ENCODE measurements at regions not wholly inside any gene's neighbourhood (a gene's known extent, or its start where the extent isn't known, plus 50 kb on each side); places are given as distances from the start of the nearest gene placed in this dataset.

DNA sequence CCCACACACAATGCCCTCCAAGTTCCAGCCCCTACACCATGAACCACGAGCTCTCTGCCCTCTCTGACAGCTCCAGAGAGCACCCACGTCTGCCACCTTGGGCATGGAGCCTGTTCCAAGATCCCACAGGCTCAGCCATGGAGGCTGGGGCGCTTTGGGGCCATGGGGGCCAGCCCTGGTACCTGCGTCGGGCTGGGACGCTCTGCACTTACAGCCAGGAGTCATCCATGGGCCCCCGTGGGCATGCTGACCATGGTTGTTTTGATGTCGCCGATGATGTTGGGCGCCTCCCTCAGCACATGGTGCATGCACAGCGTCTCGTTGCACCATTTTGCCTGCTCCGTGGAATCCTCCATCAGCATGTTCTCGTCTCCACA is 51.9 kb upstream of the UBE2Q2 start:
- TF ChIP-seq, protein P1, sequence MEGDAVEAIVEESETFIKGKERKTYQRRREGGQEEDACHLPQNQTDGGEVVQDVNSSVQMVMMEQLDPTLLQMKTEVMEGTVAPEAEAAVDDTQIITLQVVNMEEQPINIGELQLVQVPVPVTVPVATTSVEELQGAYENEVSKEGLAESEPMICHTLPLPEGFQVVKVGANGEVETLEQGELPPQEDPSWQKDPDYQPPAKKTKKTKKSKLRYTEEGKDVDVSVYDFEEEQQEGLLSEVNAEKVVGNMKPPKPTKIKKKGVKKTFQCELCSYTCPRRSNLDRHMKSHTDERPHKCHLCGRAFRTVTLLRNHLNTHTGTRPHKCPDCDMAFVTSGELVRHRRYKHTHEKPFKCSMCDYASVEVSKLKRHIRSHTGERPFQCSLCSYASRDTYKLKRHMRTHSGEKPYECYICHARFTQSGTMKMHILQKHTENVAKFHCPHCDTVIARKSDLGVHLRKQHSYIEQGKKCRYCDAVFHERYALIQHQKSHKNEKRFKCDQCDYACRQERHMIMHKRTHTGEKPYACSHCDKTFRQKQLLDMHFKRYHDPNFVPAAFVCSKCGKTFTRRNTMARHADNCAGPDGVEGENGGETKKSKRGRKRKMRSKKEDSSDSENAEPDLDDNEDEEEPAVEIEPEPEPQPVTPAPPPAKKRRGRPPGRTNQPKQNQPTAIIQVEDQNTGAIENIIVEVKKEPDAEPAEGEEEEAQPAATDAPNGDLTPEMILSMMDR (IDR thresholded peaks at IDR 0.05): no peak
- TF ChIP-seq POLR2A (IDR thresholded peaks at IDR 0.05): no peak
